ENCODE measurements at regions not wholly inside any gene's neighbourhood (a gene's known extent, or its start where the extent isn't known, plus 50 kb on each side); places are given as distances from the start of the nearest gene placed in this dataset.

- TF ChIP-seq ZFHX2 (tag by site-specific recombination; conservative IDR thresholded peaks at IDR 0.05) = no peak
- TF ChIP-seq ZNF146 (tag by site-specific recombination; IDR thresholded peaks at IDR 0.05) = no peak
- TF ChIP-seq ZNF639 (tag by site-specific recombination; IDR thresholded peaks at IDR 0.05) = no peak
- no peak for TF ChIP-seq ZEB2 (tag by site-specific recombination; IDR thresholded peaks at IDR 0.05)
- no peak for TF ChIP-seq ZNF155 (tag by site-specific recombination; IDR thresholded peaks at IDR 0.05)
- TF ChIP-seq ZNF791 (tag by site-specific recombination; IDR thresholded peaks at IDR 0.05) = no peak
- no peak for TF ChIP-seq ZNF624 (tag by site-specific recombination; IDR thresholded peaks at IDR 0.05)
- no peaks in the 10 kb centered on the region for H3K4me1 ChIP-seq (ENCODE audit: control insufficient read depth, insufficient read depth, low read length)
- ChIA-PET CTCF (interaction anchor here (1.6 kb wide), 1 partner anchor 12 kb away, joined by 6 read pairs; no protein-coding TSS in a partner anchor), POLR2A (interaction anchor here (0.7 kb wide), 1 partner anchor 12 kb away, joined by 3 read pairs; no protein-coding TSS in a partner anchor)
- no peaks in the 10 kb centered on the region for H3K9me3 ChIP-seq (ENCODE audit: control insufficient read depth, insufficient read depth, low read depth, low read length)
- H3K4me3 ChIP-seq (ENCODE audit: low read depth, low read length) = no peak overlapping the region
- H3K27ac ChIP-seq (ENCODE audit: extremely low read depth, low read depth, low read length) = no peak overlapping the region
- peaks cover 0 to 19% of the 10 kb centered on the region in 2 experiments; a peak in 2 of 3 replicates for H3K36me3 ChIP-seq (ENCODE audit: control insufficient read depth in 2 of 2, insufficient read depth in 1 of 2, low read length in 2 of 2)
Measured at GRCh38 chr9:748861-749497, 92.5 kb upstream of the DMRT1 start.

- H3K4me1 ChIP-seq (ENCODE audit: control insufficient read depth, insufficient read depth, low read length) = no peaks in the 10 kb centered on the region
- H3K36me3 ChIP-seq (ENCODE audit: control insufficient read depth in 2 of 2, insufficient read depth in 1 of 2, low read length in 2 of 2) = peaks cover 0 to 13% of the 10 kb centered on the region in 2 experiments; a peak in 2 of 3 replicates
- no peak overlapping the region for H3K4me3 ChIP-seq (ENCODE audit: low read depth, low read length)
- POLR2A ChIA-PET = no interaction called here
- TF ChIP-seq ZNF18 (tag by site-specific recombination; IDR thresholded peaks at IDR 0.05) (no peak), IKZF3 (tag by site-specific recombination; IDR thresholded peaks at IDR 0.05) (no peak), ZNF529 (tag by site-specific recombination; IDR thresholded peaks at IDR 0.05; ENCODE audit: insufficient replicate concordance) (no peak), REPIN1 (tag by site-specific recombination; IDR thresholded peaks at IDR 0.05; ENCODE audit: low read depth) (no peak), ZNF23 (tag by site-specific recombination; IDR thresholded peaks at IDR 0.05; ENCODE audit: borderline replicate concordance) (no peak), ZNF10 (tag by site-specific recombination; IDR thresholded peaks at IDR 0.05) (no peak), RBAK (tag by site-specific recombination; IDR thresholded peaks at IDR 0.05) (no peak), ZNF174 (tag by site-specific recombination; IDR thresholded peaks at IDR 0.05) (no peak), BCL11A (tag by site-specific recombination; IDR thresholded peaks at IDR 0.05; ENCODE audit: low read depth) (no peak), ZBTB11 (tag by site-specific recombination; conservative IDR thresholded peaks at IDR 0.05; ENCODE audit: low read depth) (no peak), ZNF350 (tag by site-specific recombination; IDR thresholded peaks at IDR 0.05) (no peak), ZNF138 (tag by site-specific recombination; IDR thresholded peaks at IDR 0.05; ENCODE audit: borderline replicate concordance) (no peak), ZNF366 (tag by site-specific recombination; conservative IDR thresholded peaks at IDR 0.05) (no peak), ZNF155 (tag by site-specific recombination; IDR thresholded peaks at IDR 0.05) (no peak), KLF1 (tag by site-specific recombination; IDR thresholded peaks at IDR 0.05) (no peak)
- CTCF ChIA-PET = interaction anchor here (1.6 to 1.9 kb wide), 2 partner anchors 12 to 13 kb away, joined by 5 to 6 read pairs; no protein-coding TSS in a partner anchor
- no peak overlapping the region for H3K27ac ChIP-seq (ENCODE audit: extremely low read depth, low read depth, low read length)
- no peaks in the 10 kb centered on the region for H3K9me3 ChIP-seq (ENCODE audit: control insufficient read depth, insufficient read depth, low read depth, low read length)
Measured at GRCh38 chr9:749716-750115, 91.8 kb upstream of the DMRT1 start.

All from HEK293 (cell line).